Mesendoderm (in vitro differentiated cells): ENCODE measurements at regions not wholly inside any gene's neighbourhood (a gene's known extent, or its start where the extent isn't known, plus 50 kb on each side); places are given as distances from the start of the nearest gene placed in this dataset.

Source experiments
- DNase-seq: peaks from one replicate; pipeline ENCODE4 v3.0.0; 2013
- H2AK5ac ChIP-seq: 2 replicates; pipeline ENCODE4 v1.6.1; 2013; ENCODE audit warnings: low read length, inconsistent platforms
- H2BK120ac ChIP-seq: 2 replicates; pipeline ENCODE4 v1.6.1; 2013; ENCODE audit warnings: low read depth, mild to moderate bottlenecking, low read length, moderate library complexity, mixed read lengths
- H2BK15ac ChIP-seq: replicated peaks from 2 replicates; pipeline ENCODE4 v1.6.1; 2013; ENCODE audit warnings: low read depth, mild to moderate bottlenecking, moderate library complexity
- H2BK5ac ChIP-seq: 2 replicates; pipeline ENCODE4 v1.6.1; 2013; ENCODE audit warnings: low read length, inconsistent platforms
- H3K18ac ChIP-seq: 2 replicates; pipeline ENCODE4 v1.6.1; 2013; ENCODE audit warnings: mild to moderate bottlenecking, low read length, mixed read lengths
- H3K23ac ChIP-seq: one replicate; pipeline ENCODE4 v1.6.1; 2013; ENCODE audit warnings: low read length
- H3K27ac ChIP-seq: 2 replicates; pipeline ENCODE4 v1.5.1; 2013; ENCODE audit warnings: low read depth, mild to moderate bottlenecking, inconsistent platforms, low read length, moderate library complexity
- H3K27me3 ChIP-seq: 2 replicates; pipeline ENCODE4 v1.6.1; 2013; ENCODE audit warnings: low read length, control low read depth, mild to moderate bottlenecking, inconsistent platforms; ENCODE audit not compliant: insufficient read depth, poor library complexity
- H3K36me3 ChIP-seq: 2 replicates; pipeline ENCODE4 v1.6.1; 2013; ENCODE audit warnings: low read length, inconsistent platforms; ENCODE audit not compliant: control insufficient read depth, insufficient read depth
- H3K4ac ChIP-seq: one replicate; pipeline ENCODE4 v1.6.1; 2013; ENCODE audit warnings: low read depth, mild to moderate bottlenecking, low read length, moderate library complexity
- H3K4me1 ChIP-seq: 2 replicates; pipeline ENCODE4 v1.6.1; 2013; ENCODE audit warnings: low read depth, low read length, inconsistent platforms; ENCODE audit not compliant: control insufficient read depth
- H3K4me2 ChIP-seq: 2 replicates; pipeline ENCODE4 v1.6.1; 2013; ENCODE audit warnings: low read length
- H3K4me3 ChIP-seq: 2 replicates; pipeline ENCODE4 v1.5.1; 2013; ENCODE audit warnings: mild to moderate bottlenecking, low read length
- H3K56ac ChIP-seq: one replicate; pipeline ENCODE4 v1.6.1; 2013; ENCODE audit warnings: low read length
- H3K79me1 ChIP-seq: 2 replicates; pipeline ENCODE4 v1.6.1; 2013; ENCODE audit warnings: low read length, inconsistent platforms
- H3K79me2 ChIP-seq: 2 replicates; pipeline ENCODE4 v1.6.1; 2013; ENCODE audit warnings: mild to moderate bottlenecking, low read length; ENCODE audit not compliant: control insufficient read depth, insufficient read depth
- H3K9ac ChIP-seq: 2 replicates; pipeline ENCODE4 v1.6.1; 2013; ENCODE audit warnings: low read length, inconsistent platforms
- H4K5ac ChIP-seq: one replicate; pipeline ENCODE4 v1.6.1; 2013; ENCODE audit warnings: low read length
- H4K8ac ChIP-seq: one replicate; pipeline ENCODE4 v1.6.1; 2013; ENCODE audit warnings: low read depth, mild to moderate bottlenecking, control low read depth, low read length, moderate library complexity
- WGBS: extraction: QIAGEN DNeasy Blood & Tissue Kit; methylation state at CpG from one replicate; pipeline ENCODE4 v1.1.7; 2013; ENCODE audit warnings: low lambda C conversion rate, missing lambda C conversion rate; ENCODE audit not compliant: insufficient coverage; ENCODE audit errors: extremely low coverage; 5-methylcytosine and 5-hydroxymethylcytosine counted together

- Histone ChIP-seq H3K9ac (no peak overlapping the region), H3K4me2 (no peak overlapping the region), H3K56ac (no peak overlapping the region), H3K79me1 (no peaks in the 10 kb centered on the region), H4K5ac (no peak overlapping the region), H2BK5ac (no peak overlapping the region), H4K8ac (no peak overlapping the region), H3K27ac (no peak overlapping the region), H3K18ac (no peak overlapping the region), H3K23ac (no peak overlapping the region), H3K36me3 (no peaks in the 10 kb centered on the region), H2AK5ac (no peak overlapping the region), H3K79me2 (no peaks in the 10 kb centered on the region), H3K27me3 (no peaks in the 10 kb centered on the region), H3K4me1 (no peaks in the 10 kb centered on the region), H3K4me3 (no peak overlapping the region), H3K4ac (no peak overlapping the region), H2BK15ac (no peak overlapping the region), H2BK120ac (no peak overlapping the region)
- WGBS: no CpG with 5 or more reads among the region's 1 CpG
- no peak for DNase-seq
These were observed 76.8 kb upstream of the EPC2 start for GRCh38 chr2:148567716-148568115.

- H3K27me3 ChIP-seq: no peaks in the 10 kb centered on the region
These were observed 76.0 kb upstream of the EPC2 start for GRCh38 chr2:148568597-148568996.

GRCh38 chr2:148569221-148569620, 75.3 kb upstream of the EPC2 start:
- H2BK120ac ChIP-seq: no peak overlapping the region
- H3K79me2 ChIP-seq: no peaks in the 10 kb centered on the region
- no CpG with 5 or more reads among the region's 8 CpGs for WGBS
- no peak for DNase-seq
- no peak overlapping the region for H4K5ac ChIP-seq
- no peak overlapping the region for H2AK5ac ChIP-seq
- H4K8ac ChIP-seq: no peak overlapping the region
- H3K79me1 ChIP-seq: no peaks in the 10 kb centered on the region
- H3K27ac ChIP-seq: no peak overlapping the region
- no peak overlapping the region for H3K18ac ChIP-seq
- no peak overlapping the region for H3K4me2 ChIP-seq
- H3K56ac ChIP-seq: no peak overlapping the region
- H3K27me3 ChIP-seq: no peaks in the 10 kb centered on the region
- H3K36me3 ChIP-seq: no peaks in the 10 kb centered on the region
- no peak overlapping the region for H3K9ac ChIP-seq
- no peak overlapping the region for H2BK15ac ChIP-seq
- no peak overlapping the region for H2BK5ac ChIP-seq
- H3K4me3 ChIP-seq: no peak overlapping the region
- no peak overlapping the region for H3K23ac ChIP-seq
- no peaks in the 10 kb centered on the region for H3K4me1 ChIP-seq
- no peak overlapping the region for H3K4ac ChIP-seq

More at GRCh38 chr2:148568597-148568996, 76.0 kb upstream of the EPC2 start:
- Histone ChIP-seq H4K8ac (no peak overlapping the region), H4K5ac (no peak overlapping the region), H3K18ac (no peak overlapping the region), H3K36me3 (no peaks in the 10 kb centered on the region), H2BK5ac (no peak overlapping the region), H3K27ac (no peak overlapping the region), H3K4me3 (no peak overlapping the region), H3K9ac (no peak overlapping the region), H2AK5ac (no peak overlapping the region), H3K4me1 (no peaks in the 10 kb centered on the region), H2BK120ac (no peak overlapping the region), H3K56ac (no peak overlapping the region), H2BK15ac (no peak overlapping the region), H3K79me1 (no peaks in the 10 kb centered on the region), H3K79me2 (no peaks in the 10 kb centered on the region), H3K4me2 (no peak overlapping the region), H3K4ac (no peak overlapping the region), H3K23ac (no peak overlapping the region)
- whole genome bisulfite sequencing: no CpG with 5 or more reads among the region's 9 CpGs
- no peak for DNase-seq

DNA sequence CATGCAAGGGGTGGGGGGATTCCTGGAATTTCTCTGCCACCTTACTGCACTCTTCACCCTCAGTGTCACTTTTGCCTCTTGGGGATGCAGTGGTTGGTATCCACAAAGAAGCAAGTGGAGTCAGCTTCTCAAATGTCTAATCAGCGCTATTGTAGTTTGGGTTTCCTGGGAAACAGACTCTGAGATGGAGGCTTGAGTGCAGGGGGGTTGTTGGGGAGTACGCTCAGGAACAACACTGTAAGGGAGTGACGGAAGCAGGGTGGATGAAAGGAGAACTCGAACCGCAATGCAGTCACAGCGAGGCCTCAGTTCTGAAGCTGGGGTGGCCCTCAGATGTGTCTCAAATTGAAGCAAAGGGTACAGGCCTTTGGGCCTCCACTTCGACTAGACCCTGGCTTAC, 73.6 kb upstream of the EPC2 start:
- H3K27ac ChIP-seq: no peak overlapping the region
- H2BK120ac ChIP-seq: no peak overlapping the region
- H3K9ac ChIP-seq: no peak overlapping the region
- H2AK5ac ChIP-seq: no peak overlapping the region
- DNase-seq: no peak
- WGBS: no CpG with 5 or more reads among the region's 7 CpGs
- H3K4me1 ChIP-seq: no peaks in the 10 kb centered on the region
- no peak overlapping the region for H2BK5ac ChIP-seq
- no peak overlapping the region for H3K56ac ChIP-seq
- H3K79me1 ChIP-seq: no peaks in the 10 kb centered on the region
- no peak overlapping the region for H3K4ac ChIP-seq
- H4K8ac ChIP-seq: no peak overlapping the region
- H3K79me2 ChIP-seq: no peaks in the 10 kb centered on the region
- no peak overlapping the region for H3K18ac ChIP-seq
- no peak overlapping the region for H3K4me2 ChIP-seq
- H3K27me3 ChIP-seq: no peaks in the 10 kb centered on the region
- H3K4me3 ChIP-seq: no peak overlapping the region
- H4K5ac ChIP-seq: no peak overlapping the region
- H2BK15ac ChIP-seq: no peak overlapping the region
- no peaks in the 10 kb centered on the region for H3K36me3 ChIP-seq
- no peak overlapping the region for H3K23ac ChIP-seq

GRCh38 chr2:148577845-148578492, 66.6 kb upstream of the EPC2 start:
- WGBS: no CpG with 5 or more reads among the region's 4 CpGs
- Histone ChIP-seq H3K23ac (no peak overlapping the region), H3K56ac (peak overlapping the region; percentile 30), H3K4me3 (no peak overlapping the region), H3K27me3 (no peaks in the 10 kb centered on the region), H2AK5ac (no peak overlapping the region), H2BK5ac (no peak overlapping the region), H3K36me3 (no peaks in the 10 kb centered on the region), H3K18ac (peak overlapping the region; percentile 6), H3K4ac (peak overlapping the region; percentile 62), H3K79me1 (no peaks in the 10 kb centered on the region), H3K4me1 (peaks cover 18% of the 10 kb centered on the region), H3K4me2 (no peak overlapping the region), H3K27ac (no peak overlapping the region), H2BK120ac (peak overlapping the region; percentile 84), H4K8ac (no peak overlapping the region), H3K79me2 (no peaks in the 10 kb centered on the region), H3K9ac (no peak overlapping the region), H4K5ac (no peak overlapping the region), H2BK15ac (no peak overlapping the region)
- DNase-seq: peak; percentile 86

DNA sequence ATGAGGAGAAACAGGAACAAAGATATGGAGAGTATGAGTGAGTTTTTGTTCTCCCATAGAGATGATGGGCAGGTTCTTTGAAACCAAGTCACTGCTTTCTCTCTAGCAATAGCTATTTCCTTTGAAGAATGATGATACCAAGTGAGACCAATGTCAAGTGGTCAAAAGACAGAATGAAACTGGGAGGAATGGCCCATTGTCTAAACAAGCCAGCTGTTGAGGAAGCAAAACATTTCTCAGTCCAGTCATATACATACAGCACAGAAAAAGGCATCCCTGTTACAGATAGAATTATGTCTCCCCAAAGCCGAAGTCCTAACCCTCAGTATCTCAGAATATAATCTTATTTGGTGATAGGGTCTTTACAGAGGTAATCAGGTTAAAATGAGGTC, 66.1 kb upstream of the EPC2 start:
- no peak overlapping the region for H2BK120ac ChIP-seq
- no peak overlapping the region for H2BK5ac ChIP-seq
- no peaks in the 10 kb centered on the region for H3K79me2 ChIP-seq
- H2AK5ac ChIP-seq: no peak overlapping the region
- H4K5ac ChIP-seq: no peak overlapping the region
- no peak overlapping the region for H4K8ac ChIP-seq
- DNase-seq: no peak
- no peak overlapping the region for H3K4ac ChIP-seq
- H3K4me3 ChIP-seq: no peak overlapping the region
- H3K79me1 ChIP-seq: no peaks in the 10 kb centered on the region
- WGBS: no CpG with 5 or more reads among the region's 1 CpG
- H2BK15ac ChIP-seq: no peak overlapping the region
- H3K27ac ChIP-seq: no peak overlapping the region
- peaks cover 18% of the 10 kb centered on the region for H3K4me1 ChIP-seq
- no peak overlapping the region for H3K9ac ChIP-seq
- no peaks in the 10 kb centered on the region for H3K36me3 ChIP-seq
- no peak overlapping the region for H3K56ac ChIP-seq
- no peaks in the 10 kb centered on the region for H3K27me3 ChIP-seq
- no peak overlapping the region for H3K18ac ChIP-seq
- H3K23ac ChIP-seq: no peak overlapping the region
- no peak overlapping the region for H3K4me2 ChIP-seq
